AG20443 (cell line): ENCODE measurements at regions not wholly inside any gene's neighbourhood (a gene's known extent, or its start where the extent isn't known, plus 50 kb on each side); places are given as distances from the start of the nearest gene placed in this dataset.
"Not testable (repeated sequence)": the region's sequence is repeated elsewhere in the genome, so short reads cannot be mapped to it uniquely, and the experiment has no call there.

ENCODE experiments used
- DNase-seq: peaks from one replicate; pipeline ENCODE4 v3.0.0; 2012; ENCODE audit warnings: low spot score, mixed read lengths

- DNase-seq, result not testable (repeated sequence)
Measured at GRCh38 chr17:21470422-21470821, 94.3 kb downstream of the KCNJ12 start.

- no peak for DNase-seq
Measured at GRCh38 chr17:21470861-21471260, 94.7 kb downstream of the KCNJ12 start.

GRCh38 chr17:21474815-21475214 is 98.7 kb downstream of the KCNJ12 start:
- DNase-seq, result no peak

GRCh38 chr17:21475571-21475970 is 99.4 kb downstream of the KCNJ12 start:
- DNase-seq, result no peak

GRCh38 chr17:21476867-21477266 is 100.7 kb downstream of the KCNJ12 start:
- DNase-seq, result no peak

GRCh38 chr17:21482189-21482865 is 106.2 kb downstream of the KCNJ12 start:
- DNase-seq, result no peak

- DNase-seq, result not testable (repeated sequence)
Measured at GRCh38 chr17:21488043-21488442, 111.9 kb downstream of the KCNJ12 start.

GRCh38 chr17:21493993-21494392 is 117.8 kb downstream of the KCNJ12 start:
- DNase-seq, result no peak

- DNase-seq, result no peak
Measured at GRCh38 chr17:21495281-21495680, 119.1 kb downstream of the KCNJ12 start.

- no peak for DNase-seq
Measured at GRCh38 chr17:21500064-21500463, 123.9 kb downstream of the KCNJ12 start.

- not testable (repeated sequence) for DNase-seq
Measured at GRCh38 chr17:21501927-21502700, 126.0 kb downstream of the KCNJ12 start.

- no peak for DNase-seq
Measured at GRCh38 chr17:21505819-21506815, 130.0 kb downstream of the KCNJ12 start.

- not testable (repeated sequence) for DNase-seq
Measured at GRCh38 chr17:21507806-21508205, 131.6 kb downstream of the KCNJ12 start.

GRCh38 chr17:21508211-21508610 is 132.1 kb downstream of the KCNJ12 start:
- no peak for DNase-seq

GRCh38 chr17:21509356-21509755 is 133.2 kb downstream of the KCNJ12 start:
- DNase-seq, result not testable (repeated sequence)

- no peak for DNase-seq
Measured at GRCh38 chr17:21510686-21511362, 134.7 kb downstream of the KCNJ12 start.

- DNase-seq, result peak; percentile 91
Measured at GRCh38 chr17:21511363-21512195, 135.4 kb downstream of the KCNJ12 start.

- DNase-seq, result no peak
Measured at GRCh38 chr17:21512307-21513011, 136.3 kb downstream of the KCNJ12 start.

GRCh38 chr17:21513012-21513570 is 136.9 kb downstream of the KCNJ12 start:
- peak; percentile 94 for DNase-seq

GRCh38 chr17:21514567-21514966 is 138.4 kb downstream of the KCNJ12 start:
- DNase-seq, result not testable (repeated sequence)
